HK-2 (cell line): ENCODE measurements at regions not wholly inside any gene's neighbourhood (a gene's known extent, or its start where the extent isn't known, plus 50 kb on each side); places are given as distances from the start of the nearest gene placed in this dataset.
"Not testable (repeated sequence)": the region's sequence is repeated elsewhere in the genome, so short reads cannot be mapped to it uniquely, and the experiment has no call there.

Source experiments
- DNase-seq: peaks from one replicate; pipeline ENCODE4 v3.0.0-alpha.2; 2018; ENCODE audit not compliant: unreplicated experiment

- no peak for DNase-seq
Measured at GRCh38 chr19:31039151-31039550, 310.1 kb downstream of the TSHZ3 start.

GRCh38 chr19:31037286-31037980 lies 311.8 kb downstream of the TSHZ3 start:
- DNase-seq: no peak

- DNase-seq: not testable (repeated sequence)
Measured at GRCh38 chr19:31031455-31031854, 317.8 kb downstream of the TSHZ3 start.

GRCh38 chr19:31023038-31023437 lies 326.2 kb downstream of the TSHZ3 start:
- DNase-seq: no peak

- DNase-seq: no peak
Measured at GRCh38 chr19:31018936-31019335, 330.3 kb downstream of the TSHZ3 start.

- no peak for DNase-seq
Measured at GRCh38 chr19:31015778-31016177, 333.5 kb downstream of the TSHZ3 start.

- DNase-seq: no peak
Measured at GRCh38 chr19:31014668-31015067, 334.6 kb downstream of the TSHZ3 start.

- DNase-seq: no peak
Measured at GRCh38 chr19:31013384-31014020, 335.7 kb downstream of the TSHZ3 start.

GRCh38 chr19:31002518-31003244 lies 346.6 kb downstream of the TSHZ3 start:
- DNase-seq: no peak

- DNase-seq: no peak
Measured at GRCh38 chr19:31001991-31002390, 347.2 kb downstream of the TSHZ3 start.

GRCh38 chr19:31000913-31001312 lies 348.3 kb downstream of the TSHZ3 start:
- DNase-seq: no peak

GRCh38 chr19:30999726-31000125 lies 349.5 kb downstream of the TSHZ3 start:
- DNase-seq: no peak

GRCh38 chr19:30997222-30997621 lies 352.0 kb downstream of the TSHZ3 start:
- no peak for DNase-seq

- DNase-seq: no peak
Measured at GRCh38 chr19:30978639-30979038, 370.6 kb downstream of the TSHZ3 start.

- DNase-seq: no peak
Measured at GRCh38 chr19:30969591-30969990, 379.6 kb downstream of the TSHZ3 start.

- no peak for DNase-seq
Measured at GRCh38 chr19:30968841-30969399, 380.3 kb downstream of the TSHZ3 start.

- no peak for DNase-seq
Measured at GRCh38 chr19:30968210-30968609, 381.0 kb downstream of the TSHZ3 start.

GRCh38 chr19:30966486-30966885 lies 382.8 kb downstream of the TSHZ3 start:
- no peak for DNase-seq

- DNase-seq: no peak
Measured at GRCh38 chr19:30959011-30959410, 390.2 kb downstream of the TSHZ3 start.

GRCh38 chr19:30955112-30956104 lies 393.8 kb downstream of the TSHZ3 start:
- no peak for DNase-seq

- DNase-seq: not testable (repeated sequence)
Measured at GRCh38 chr19:30944276-30944932, 404.8 kb downstream of the TSHZ3 start.
